DOHH2 (cell line): ENCODE measurements at regions not wholly inside any gene's neighbourhood (a gene's known extent, or its start where the extent isn't known, plus 50 kb on each side); places are given as distances from the start of the nearest gene placed in this dataset.

Experiments used
- CTCF ChIP-seq: fragments of 200-600 bp; sonication (generic); IDR thresholded peaks from one replicate; pipeline ENCODE4 v1.5.1; 2014; ENCODE audit warnings: antibody characterized with exemption, mild to moderate bottlenecking, low read depth, low read length; ENCODE audit not compliant: poor library complexity, severe bottlenecking
- EZH2phosphoT487 ChIP-seq: fragments of 200-600 bp; sonication (generic); IDR thresholded peaks from 2 replicates; pipeline ENCODE4 v1.6.1; 2017; ENCODE audit warnings: borderline replicate concordance, mild to moderate bottlenecking, antibody characterized with exemption, low read length, moderate library complexity, mixed read lengths

GRCh38 chr17:14808425-14808824 lies 456.7 kb downstream of the PMP22 start:
- TF ChIP-seq CTCF: no peak
- no peak for TF ChIP-seq EZH2phosphoT487
